ENCODE measurements at regions not wholly inside any gene's neighbourhood (a gene's known extent, or its start where the extent isn't known, plus 50 kb on each side); places are given as distances from the start of the nearest gene placed in this dataset.
"Not testable (repeated sequence)": the region's sequence is repeated elsewhere in the genome, so short reads cannot be mapped to it uniquely, and the experiment has no call there.

GRCh38 chr4:57875829-57876392 is 765.7 kb upstream of the IGFBP7 start:
- DNase-seq (ENCODE audit: low spot score) = no peak

GRCh38 chr4:57866468-57867171 is 756.4 kb upstream of the IGFBP7 start:
- no peak for DNase-seq (ENCODE audit: low spot score)

- no peak for DNase-seq (ENCODE audit: low spot score)
Observed at GRCh38 chr4:57865264-57865663, 755.1 kb upstream of the IGFBP7 start.

GRCh38 chr4:57854748-57855147 is 744.6 kb upstream of the IGFBP7 start:
- no peak for DNase-seq (ENCODE audit: low spot score)

- no peak for DNase-seq (ENCODE audit: low spot score)
Observed at GRCh38 chr4:57850141-57850540, 740.0 kb upstream of the IGFBP7 start.

- no peak for DNase-seq (ENCODE audit: low spot score)
Observed at GRCh38 chr4:57832083-57832482, 721.9 kb upstream of the IGFBP7 start.

- DNase-seq (ENCODE audit: low spot score) = no peak
Observed at GRCh38 chr4:57789666-57790065, 679.5 kb upstream of the IGFBP7 start.

- no peak for DNase-seq (ENCODE audit: low spot score)
Observed at GRCh38 chr4:57777876-57778275, 667.7 kb upstream of the IGFBP7 start.

GRCh38 chr4:57774681-57775080 is 664.5 kb upstream of the IGFBP7 start:
- DNase-seq (ENCODE audit: low spot score) = no peak

- no peak for DNase-seq (ENCODE audit: low spot score)
Observed at GRCh38 chr4:57774171-57774570, 664.0 kb upstream of the IGFBP7 start.

- no peak for DNase-seq (ENCODE audit: low spot score)
Observed at GRCh38 chr4:57766341-57766740, 656.2 kb upstream of the IGFBP7 start.

- DNase-seq (ENCODE audit: low spot score) = no peak
Observed at GRCh38 chr4:57764856-57765255, 654.7 kb upstream of the IGFBP7 start.

GRCh38 chr4:57763070-57763469 is 652.9 kb upstream of the IGFBP7 start:
- DNase-seq (ENCODE audit: low spot score) = no peak

GRCh38 chr4:57740625-57741190 is 630.5 kb upstream of the IGFBP7 start:
- no peak for DNase-seq (ENCODE audit: low spot score)

GRCh38 chr4:57736781-57737180 is 626.6 kb upstream of the IGFBP7 start:
- DNase-seq (ENCODE audit: low spot score) = no peak

GRCh38 chr4:57734104-57734670 is 624.0 kb upstream of the IGFBP7 start:
- no peak for DNase-seq (ENCODE audit: low spot score)

- not testable (repeated sequence) for DNase-seq (ENCODE audit: low spot score)
Observed at GRCh38 chr4:57729775-57730570, 619.8 kb upstream of the IGFBP7 start.

- DNase-seq (ENCODE audit: low spot score) = no peak
Observed at GRCh38 chr4:57726154-57726553, 616.0 kb upstream of the IGFBP7 start.

GRCh38 chr4:57719456-57719855 is 609.3 kb upstream of the IGFBP7 start:
- DNase-seq (ENCODE audit: low spot score) = no peak

- not testable (repeated sequence) for DNase-seq (ENCODE audit: low spot score)
Observed at GRCh38 chr4:57714313-57714712, 604.1 kb upstream of the IGFBP7 start.

GRCh38 chr4:57710053-57710452 is 599.9 kb upstream of the IGFBP7 start:
- DNase-seq (ENCODE audit: low spot score) = no peak

GRCh38 chr4:57691370-57691769 is 581.2 kb upstream of the IGFBP7 start:
- DNase-seq (ENCODE audit: low spot score) = no peak
